ENCODE measurements at regions not wholly inside any gene's neighbourhood (a gene's known extent, or its start where the extent isn't known, plus 50 kb on each side); places are given as distances from the start of the nearest gene placed in this dataset.

GRCh38 chr1:10848109-10848684, 51.8 kb upstream of the CASZ1 start:
- DNase-seq = no peak

- no peak for DNase-seq
Measured at GRCh38 chr1:10850026-10850425, 53.6 kb upstream of the CASZ1 start.

- no peak for DNase-seq
Measured at GRCh38 chr1:10851024-10852013, 54.9 kb upstream of the CASZ1 start.

- no peak for DNase-seq
Measured at GRCh38 chr1:10852018-10852417, 55.6 kb upstream of the CASZ1 start.

- no peak for DNase-seq
Measured at GRCh38 chr1:10852486-10852885, 56.0 kb upstream of the CASZ1 start.

- no peak for DNase-seq
Measured at GRCh38 chr1:10852998-10853520, 56.6 kb upstream of the CASZ1 start.

- no peak for DNase-seq
Measured at GRCh38 chr1:10853701-10854100, 57.3 kb upstream of the CASZ1 start.

- no peak for DNase-seq
Measured at GRCh38 chr1:10854856-10855459, 58.5 kb upstream of the CASZ1 start.

GRCh38 chr1:10856176-10856683, 59.8 kb upstream of the CASZ1 start:
- no peak for DNase-seq

- DNase-seq = no peak
Measured at GRCh38 chr1:10856863-10857598, 60.6 kb upstream of the CASZ1 start.

GRCh38 chr1:10857687-10858086, 61.2 kb upstream of the CASZ1 start:
- DNase-seq = no peak

- no peak for DNase-seq
Measured at GRCh38 chr1:10860218-10860617, 63.8 kb upstream of the CASZ1 start.

GRCh38 chr1:10860682-10861081, 64.2 kb upstream of the CASZ1 start:
- no peak for DNase-seq

GRCh38 chr1:10861822-10862221, 65.4 kb upstream of the CASZ1 start:
- DNase-seq = no peak

- no peak for DNase-seq
Measured at GRCh38 chr1:10862743-10863335, 66.4 kb upstream of the CASZ1 start.

- DNase-seq = no peak
Measured at GRCh38 chr1:10863886-10864285, 67.4 kb upstream of the CASZ1 start.

- no peak for DNase-seq
Measured at GRCh38 chr1:10864776-10865175, 68.3 kb upstream of the CASZ1 start.

GRCh38 chr1:10865518-10866320, 69.3 kb upstream of the CASZ1 start:
- DNase-seq = no peak

GRCh38 chr1:10866321-10867093, 70.1 kb upstream of the CASZ1 start:
- no peak for DNase-seq

- peak; percentile 70 for DNase-seq
Measured at GRCh38 chr1:10867138-10867721, 70.8 kb upstream of the CASZ1 start.
